HG02798 (cell line): ENCODE measurements at regions not wholly inside any gene's neighbourhood (a gene's known extent, or its start where the extent isn't known, plus 50 kb on each side); places are given as distances from the start of the nearest gene placed in this dataset.

ENCODE experiments used
- ATAC-seq: cut with Tn5 transposase; IDR thresholded peaks from one replicate; pipeline ENCODE4 v1.9.1; 2021; ENCODE audit warnings: mild to moderate bottlenecking; ENCODE audit not compliant: unreplicated experiment, poor library complexity

DNA sequence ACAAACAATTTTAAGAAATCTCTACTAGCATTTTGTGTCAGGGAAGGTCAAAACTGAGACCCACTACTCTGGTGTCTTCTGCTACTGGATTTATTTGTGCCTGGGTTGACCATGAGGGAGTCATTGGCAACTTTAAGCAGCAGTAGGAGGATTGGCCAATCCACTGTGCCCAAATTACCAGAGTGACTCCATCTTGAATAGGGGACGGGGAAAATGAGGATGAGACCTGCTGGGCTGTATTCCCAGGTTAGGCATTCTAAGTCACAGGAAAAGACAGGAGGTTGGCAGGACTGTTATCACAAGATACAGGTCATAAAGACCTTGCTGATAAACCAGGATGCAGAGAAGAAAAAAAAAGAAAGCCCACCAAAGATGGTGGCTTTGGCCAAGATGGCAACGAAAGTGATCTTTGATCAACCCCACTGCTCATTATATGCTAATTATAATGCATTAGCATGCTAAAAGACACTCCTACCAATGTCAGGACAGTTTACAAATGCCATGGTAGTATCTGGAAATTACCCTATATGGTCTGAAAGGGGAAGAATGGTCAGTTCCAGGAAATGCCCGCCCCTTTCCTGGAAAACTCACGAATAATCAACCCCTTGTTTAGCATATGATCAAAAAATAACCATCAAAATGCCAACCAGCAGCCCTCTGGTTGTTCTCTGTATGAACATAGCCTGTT is 200.9 kb downstream of the LTN1 start:
- no peak for ATAC-seq

DNA sequence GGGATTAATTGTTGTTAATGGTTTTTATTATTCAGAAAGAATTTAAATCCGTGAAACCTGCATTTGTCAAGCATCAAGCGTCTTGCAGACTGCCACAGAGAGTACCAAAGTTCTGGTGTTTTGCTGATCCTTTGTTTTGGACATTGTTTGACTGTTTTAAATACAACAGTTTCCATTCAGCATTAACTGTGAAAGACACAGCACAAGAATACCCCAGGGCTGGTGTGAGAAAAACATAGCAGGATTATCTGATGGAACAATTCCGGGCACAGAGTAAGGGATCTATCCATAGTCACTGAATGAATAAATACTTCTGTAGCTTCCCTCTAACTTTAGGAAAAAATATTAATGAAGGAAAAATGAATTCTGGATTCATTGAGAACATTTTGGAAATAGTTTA is 202.3 kb downstream of the LTN1 start:
- ATAC-seq = no peak

DNA sequence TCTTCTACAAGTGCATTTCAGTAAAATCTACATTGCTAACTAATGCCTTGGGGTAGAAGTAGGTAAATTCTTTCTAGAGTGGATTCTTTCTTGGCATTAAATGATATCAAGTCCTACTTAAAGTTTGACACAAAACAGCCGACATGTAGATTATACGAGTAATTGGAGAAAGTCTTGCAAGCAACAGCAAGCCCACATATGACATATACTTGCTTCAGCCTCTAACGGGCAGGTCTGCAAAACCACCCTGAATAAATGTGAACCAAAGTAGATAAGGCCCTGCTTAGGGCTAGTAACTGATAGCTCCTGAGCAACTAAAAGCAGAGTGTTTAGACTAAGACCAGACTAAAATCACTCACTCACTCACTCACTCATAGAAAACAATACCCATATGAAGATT is 203.2 kb downstream of the LTN1 start:
- ATAC-seq = no peak

DNA sequence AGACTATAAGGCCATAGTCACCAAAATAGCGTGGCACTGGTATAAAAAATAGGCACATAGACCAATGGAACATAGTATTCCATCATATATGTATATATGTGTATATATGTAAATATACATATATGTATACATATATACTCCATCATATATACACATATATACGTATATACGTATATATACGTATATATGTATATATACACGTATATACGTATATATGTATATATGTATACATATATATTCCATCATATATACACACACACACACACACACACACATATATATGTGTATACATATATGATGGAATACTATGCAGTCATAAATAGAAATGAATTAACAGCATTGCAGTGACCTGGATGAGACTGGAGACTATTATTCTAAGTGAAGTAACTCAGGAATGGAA is 204.6 kb downstream of the LTN1 start:
- ATAC-seq = no peak

DNA sequence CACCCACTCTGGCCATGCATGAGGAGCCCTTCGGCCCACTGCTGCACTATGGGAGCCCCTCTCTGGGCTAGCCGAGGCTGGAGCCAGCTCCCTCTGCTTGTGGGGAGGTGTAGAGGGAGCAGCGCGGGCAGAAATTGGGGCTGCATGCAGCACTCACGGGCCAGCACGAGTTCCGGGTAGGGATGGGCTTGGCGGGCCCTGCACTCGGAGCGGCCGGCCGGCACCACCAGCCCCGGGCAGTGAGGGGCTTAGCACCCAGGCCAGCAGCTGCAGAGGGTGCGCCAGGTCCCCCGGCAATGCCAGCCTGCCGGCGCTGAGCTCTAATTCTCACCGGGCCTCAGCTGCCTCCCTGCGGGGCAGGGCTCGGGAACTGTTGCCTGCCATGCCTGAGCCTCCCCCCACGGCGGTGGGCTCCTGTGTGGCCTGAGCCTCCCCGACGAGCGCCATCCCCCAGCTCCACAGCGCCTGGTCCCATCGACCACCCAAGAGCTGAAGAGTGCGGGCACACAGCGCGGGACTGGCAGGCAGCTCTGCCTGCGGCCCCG is 209.0 kb downstream of the LTN1 start:
- no peak for ATAC-seq

DNA sequence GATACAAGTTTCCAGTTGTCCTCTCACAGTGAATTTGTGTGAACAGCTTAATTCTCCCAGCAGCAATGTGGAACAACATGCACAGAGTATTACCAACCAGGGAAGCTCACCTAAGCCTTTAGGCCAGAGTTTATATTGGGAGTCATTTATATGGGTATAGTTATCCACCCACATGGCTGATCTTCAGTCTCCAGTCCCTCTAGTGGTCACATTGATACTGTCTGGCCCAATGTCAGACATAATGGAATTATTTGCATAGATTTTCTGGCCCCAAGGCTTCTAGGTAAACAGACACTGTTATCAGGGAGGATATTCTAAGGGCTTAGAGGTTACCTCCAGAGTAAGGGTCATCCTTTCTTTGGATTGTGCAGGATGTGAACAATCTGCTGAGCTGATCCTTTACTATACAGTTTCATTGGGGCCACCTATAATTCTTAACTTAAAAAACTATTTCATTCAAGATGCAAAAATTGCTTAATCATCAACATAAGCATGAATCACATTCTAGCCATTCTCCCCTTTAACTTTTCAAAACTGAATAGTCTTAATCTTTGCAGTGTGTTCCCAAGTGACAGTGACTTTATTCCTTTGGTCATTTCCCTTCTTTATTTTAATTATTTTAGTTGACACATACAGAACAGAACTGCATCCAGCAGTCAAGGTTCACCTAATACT is 210.9 kb downstream of the LTN1 start:
- peak; percentile 61 for ATAC-seq

DNA sequence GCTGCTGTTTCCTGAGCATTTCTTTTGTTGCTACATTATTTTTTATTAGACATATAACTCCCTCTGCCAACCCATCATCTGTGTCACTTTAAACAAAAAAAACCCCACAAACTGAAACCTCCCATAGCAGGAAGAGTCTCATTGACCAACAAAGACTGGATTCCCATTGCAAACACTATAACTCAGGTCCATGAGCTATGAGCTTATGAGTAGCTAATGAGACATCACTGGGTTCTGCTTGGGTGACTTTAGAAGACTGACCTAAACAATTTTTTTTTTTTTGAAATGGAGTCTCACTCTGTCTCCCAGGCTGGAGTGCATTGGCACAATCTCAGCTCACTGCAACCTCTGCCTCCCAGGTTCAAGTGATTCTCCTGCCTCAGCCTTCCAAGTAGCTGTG is 212.8 kb downstream of the LTN1 start:
- ATAC-seq = no peak

DNA sequence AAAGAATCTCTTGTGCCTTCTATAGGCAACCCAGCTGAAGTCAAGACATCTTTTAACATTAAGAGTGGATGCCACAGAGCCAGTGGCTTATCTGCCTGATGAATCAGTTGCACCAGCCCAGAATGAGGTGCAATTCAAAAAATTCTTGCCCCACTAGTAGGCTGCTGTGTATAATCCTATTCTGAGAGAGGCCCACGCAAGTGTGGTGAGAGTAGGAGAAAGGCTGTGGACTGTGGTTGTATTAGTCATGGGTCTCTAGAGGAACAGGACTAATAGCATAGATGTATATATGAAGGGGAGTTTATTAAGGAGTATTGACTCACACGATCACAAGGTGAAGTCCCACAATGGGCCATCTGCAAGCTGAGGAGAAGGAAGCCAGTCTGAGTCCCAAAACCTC is 216.4 kb downstream of the LTN1 start:
- no peak for ATAC-seq

DNA sequence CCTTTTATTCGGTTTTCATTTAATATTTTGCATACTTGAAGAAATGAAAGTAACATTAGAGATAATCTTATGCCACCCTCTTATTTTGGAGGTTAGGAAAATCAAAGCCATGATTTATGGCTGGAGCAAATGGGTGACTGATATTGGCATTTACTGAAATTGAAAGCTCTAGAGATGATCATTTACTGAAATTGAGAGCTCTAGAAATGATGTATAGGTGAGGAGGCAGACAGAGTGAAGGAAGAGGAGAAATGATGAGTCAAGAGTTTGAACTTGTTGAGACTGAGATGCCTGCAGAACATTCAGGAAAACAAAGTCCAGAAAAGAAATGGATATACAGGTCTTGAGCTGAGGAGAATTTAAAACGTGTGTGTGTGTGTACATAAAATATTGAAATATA is 217.6 kb downstream of the LTN1 start:
- ATAC-seq = no peak

DNA sequence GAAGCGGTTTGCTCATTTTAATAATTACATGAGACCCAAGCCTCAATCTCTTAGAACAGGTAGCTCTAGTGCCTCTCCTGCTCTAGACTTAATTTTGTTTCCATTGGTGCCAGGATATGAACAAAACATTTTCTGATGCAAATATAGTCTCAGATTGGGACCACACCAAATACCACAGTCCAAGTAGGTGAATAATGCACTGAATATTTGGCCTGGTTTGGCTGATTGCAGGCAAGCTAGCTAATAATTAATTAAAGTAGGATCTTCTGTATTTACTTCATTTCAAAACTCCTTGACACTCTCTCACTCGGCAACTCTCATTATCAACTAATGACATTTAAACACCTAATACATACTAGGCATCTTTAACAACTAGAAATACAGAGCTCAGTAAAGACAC is 219.6 kb downstream of the LTN1 start:
- ATAC-seq = no peak

DNA sequence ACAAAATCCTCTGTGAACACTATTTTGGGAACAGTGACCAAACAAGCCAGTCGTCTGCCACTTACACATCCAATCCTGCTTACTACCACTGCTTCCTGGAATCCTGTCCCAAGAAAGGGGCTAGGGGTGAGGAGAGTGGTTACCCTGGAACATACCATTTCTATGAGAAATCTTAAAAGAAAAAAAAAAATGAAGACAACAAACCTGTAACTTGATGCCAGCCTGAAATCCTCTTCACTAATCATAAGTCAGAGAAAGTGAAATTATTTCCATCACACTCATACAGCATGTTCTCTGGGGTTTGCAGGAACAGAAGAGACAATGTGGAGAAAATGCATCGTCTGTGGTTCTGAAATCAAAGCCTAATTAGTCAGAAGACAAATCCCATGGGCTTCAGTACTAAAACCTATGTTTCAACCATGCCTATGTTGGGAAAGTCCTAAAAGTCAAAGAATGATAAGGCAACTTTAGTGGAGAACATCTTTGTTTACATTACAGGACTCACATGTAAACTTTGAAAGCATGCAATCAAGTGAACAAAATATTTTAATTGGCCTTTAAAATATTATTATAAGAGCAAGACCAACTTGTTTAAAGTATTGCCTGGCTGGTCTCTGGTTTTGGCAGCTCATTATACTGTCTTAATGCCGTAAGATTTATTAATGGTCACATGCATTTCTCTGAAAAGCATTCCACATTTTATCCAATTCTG is 220.7 kb downstream of the LTN1 start:
- no peak for ATAC-seq

DNA sequence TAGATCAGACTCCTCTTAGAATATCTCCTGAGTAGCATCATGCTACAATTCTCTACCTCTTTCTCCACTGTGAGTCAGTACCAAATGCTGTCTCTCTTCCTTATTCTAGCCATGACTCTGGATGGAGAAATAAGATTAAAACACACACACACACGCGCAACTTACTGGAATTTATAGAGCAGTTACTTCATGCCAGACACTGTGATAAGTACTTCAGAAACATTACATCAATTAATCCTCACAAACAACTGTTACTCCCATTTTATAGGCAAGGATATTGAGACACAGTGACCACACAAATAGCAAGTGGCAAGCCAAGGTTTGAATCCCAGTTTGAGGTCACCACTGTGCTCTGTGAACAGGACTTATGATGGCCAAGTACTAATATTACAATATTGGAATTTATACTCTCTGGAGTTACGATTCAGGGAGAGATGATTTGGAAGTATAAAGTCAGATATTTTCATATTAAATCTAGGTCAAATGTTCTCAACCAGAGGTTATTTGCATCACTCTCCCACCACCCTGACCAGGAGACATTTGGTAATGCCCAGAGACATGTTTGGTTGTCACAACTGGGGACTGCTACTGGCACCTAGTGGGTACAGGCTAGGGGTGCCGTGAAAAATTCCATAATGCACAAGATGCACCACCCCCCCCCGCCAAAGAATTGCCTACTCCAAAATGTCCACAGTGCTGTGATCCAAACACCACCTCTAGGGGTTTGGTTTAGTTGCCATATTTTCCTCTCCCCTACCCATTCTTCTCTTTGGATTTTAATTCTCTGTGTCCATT is 221.6 kb downstream of the LTN1 start:
- no peak for ATAC-seq

DNA sequence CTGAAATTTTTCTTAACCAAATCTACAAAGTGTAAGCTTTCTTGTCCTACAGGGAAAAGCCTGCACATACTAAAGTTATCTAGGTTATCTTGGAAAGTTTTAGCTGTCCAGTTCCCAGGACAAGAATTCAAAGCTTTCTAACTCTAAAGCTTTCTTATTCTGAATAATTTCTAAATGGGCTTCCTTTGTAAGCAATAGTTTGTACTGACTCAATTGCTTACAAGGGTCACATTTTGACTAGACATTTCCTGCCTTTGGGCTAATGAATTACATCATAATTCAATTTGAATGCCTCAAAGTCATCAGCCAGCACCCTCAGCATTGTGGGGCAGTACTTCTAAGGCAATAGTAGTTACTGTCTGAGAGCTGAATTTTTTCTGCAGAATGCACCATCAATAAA is 223.0 kb downstream of the LTN1 start:
- ATAC-seq = no peak

DNA sequence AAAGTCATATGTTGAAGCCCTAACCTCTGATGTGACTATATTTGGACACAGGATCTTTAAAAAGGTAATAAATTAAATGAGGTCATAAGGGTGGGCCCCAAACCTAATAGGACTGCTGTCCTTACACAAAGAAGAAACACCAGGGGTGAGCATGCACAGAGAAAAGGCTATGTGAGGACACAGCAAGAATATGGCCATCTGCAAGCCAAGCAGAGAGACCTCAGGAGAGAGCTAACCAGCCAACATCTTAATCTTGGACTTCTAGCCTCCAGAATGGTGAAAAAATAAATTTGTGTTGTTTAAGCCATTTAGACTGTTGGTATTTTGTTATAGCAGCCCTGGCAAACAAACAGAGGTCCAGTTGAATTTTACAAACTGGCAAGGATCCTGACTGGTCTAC is 223.9 kb downstream of the LTN1 start:
- ATAC-seq = no peak

DNA sequence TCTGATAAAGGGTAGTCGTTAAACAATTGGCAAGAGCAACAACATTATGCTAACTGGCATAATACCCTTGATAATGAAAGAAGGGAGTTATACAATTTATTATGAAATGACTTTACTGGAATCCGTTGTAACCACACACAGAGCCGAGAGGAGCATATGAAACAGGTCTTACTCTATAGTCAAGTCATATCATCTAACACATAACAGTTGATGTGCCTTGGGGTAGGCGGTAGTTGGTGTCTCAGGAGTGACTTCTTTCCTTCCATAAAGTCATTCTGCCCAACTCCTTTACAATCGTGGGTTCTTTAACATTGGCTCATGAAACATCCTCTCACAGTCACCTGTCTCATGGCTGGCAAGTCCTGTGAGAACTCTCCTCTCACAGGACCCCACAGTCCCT is 225.2 kb downstream of the LTN1 start:
- ATAC-seq = no peak

DNA sequence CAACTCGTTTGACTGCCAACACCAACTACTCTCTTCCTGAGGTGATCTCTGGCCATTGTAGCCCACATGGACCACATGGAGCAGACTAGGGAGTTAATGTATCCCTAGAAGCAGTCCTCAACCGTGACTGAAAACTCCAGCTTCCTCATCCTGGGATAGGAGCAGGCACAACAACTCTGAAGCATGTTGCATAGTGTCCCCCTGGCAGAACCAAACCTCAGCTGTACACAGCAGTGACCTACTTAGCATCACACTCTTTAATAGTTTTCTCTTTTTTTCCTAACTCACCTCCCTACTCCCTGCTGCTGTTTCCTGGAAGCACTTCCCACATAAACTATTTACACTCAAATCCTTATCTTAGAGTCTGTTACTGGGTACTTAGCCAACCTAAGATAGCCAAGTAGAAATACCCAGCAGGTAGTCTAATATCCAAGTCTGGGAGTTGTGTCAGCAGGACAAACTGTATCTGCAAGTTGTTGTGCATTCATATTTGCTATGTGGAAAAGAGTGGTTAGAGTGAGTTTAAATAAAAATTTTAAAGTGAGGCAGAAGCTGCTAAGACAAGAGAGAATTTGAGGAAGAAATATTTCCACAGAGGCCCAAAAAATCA is 228.8 kb downstream of the LTN1 start:
- no peak for ATAC-seq

DNA sequence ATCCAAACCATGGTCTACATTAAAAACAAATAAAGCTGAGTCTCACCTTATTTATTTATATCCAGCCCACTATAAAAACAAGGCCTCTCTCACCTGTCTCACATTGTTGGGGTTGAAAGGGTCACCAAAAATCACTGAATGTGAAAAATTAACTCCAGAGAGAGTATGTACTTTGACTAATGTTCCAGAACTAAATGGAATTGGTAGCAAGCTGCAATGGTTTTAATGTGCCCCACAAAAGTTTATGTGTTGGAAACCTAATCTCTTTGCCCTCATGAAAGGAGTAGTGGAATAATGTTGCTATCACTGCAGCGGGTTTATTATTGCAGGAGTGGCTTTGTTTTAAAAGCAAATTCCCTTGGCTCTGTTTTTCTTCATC is 230.3 kb downstream of the LTN1 start:
- no peak for ATAC-seq

DNA sequence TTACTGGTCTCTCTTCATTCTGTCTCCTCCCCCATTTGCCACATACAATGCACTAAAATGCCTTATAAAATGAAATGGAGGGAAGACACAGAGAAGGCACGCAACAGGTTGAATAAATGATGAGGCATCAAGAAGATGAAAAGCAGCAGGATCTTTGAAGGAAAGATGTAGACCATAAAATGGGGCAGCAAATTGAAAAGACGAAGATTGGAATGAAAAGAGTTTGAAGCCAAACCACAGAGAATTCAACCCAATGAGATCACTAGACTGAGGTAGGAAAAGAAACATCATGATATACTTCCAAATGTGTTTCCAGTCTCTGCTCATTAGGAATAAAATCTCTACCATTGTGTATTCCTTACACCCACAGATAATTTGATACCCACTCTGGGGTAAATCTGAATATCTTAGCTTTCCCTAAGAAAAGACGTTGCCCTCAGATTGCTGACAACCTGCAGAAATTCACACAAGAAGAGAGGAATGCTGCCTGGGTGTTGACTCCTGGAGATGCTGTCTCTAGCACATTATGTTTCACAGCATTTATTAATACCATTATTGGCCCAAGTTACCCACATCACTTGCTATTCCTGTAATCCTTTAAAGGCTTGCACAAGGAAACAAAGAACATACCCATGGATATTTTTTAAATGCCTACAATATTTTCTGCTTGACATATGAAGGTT is 230.9 kb downstream of the LTN1 start:
- no peak for ATAC-seq

DNA sequence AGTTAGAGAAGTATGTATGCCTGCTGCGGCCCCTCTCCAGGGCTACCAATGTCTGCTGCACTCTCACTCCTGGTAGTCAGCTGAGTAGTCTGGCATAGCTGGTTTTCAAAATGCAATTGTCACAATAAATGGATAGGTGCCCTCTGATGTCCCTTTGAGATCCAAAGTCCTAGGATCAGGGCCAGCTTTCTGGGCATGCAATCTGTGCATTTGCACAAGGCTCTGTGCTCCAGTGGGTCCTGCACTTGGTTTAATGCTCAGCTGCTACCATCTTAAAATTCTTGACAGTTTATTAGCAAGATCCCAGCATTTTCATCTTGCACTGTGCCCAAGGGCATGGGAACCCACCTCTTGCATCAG is 233.8 kb downstream of the LTN1 start:
- ATAC-seq = no peak
